Activated CD8-positive, alpha-beta T cell treated with anti-CD3 and anti-CD28 coated beads, Interleukin-2, amount 10 ng/mL, durations not matched to agents 7 days and 5 days (primary cell): ENCODE measurements at regions not wholly inside any gene's neighbourhood (a gene's known extent, or its start where the extent isn't known, plus 50 kb on each side); places are given as distances from the start of the nearest gene placed in this dataset.

Experiments
- ATAC-seq: fragments of 150-1000 bp; cut with Tn5 transposase; one replicate; pipeline ENCODE4 v1.10.0; 2021; ENCODE audit warnings: moderate library complexity
- CTCF ChIA-PET: fragments of 350-600 bp; sonication (Branson Sonifier 250); formaldehyde crosslinking; loops from one replicate; lab custom pipeline; 2021; ENCODE audit warnings: antibody characterized with exemption; lab: Charles Lee
- POLR2A ChIA-PET: fragments of 350-600 bp; sonication (Branson Sonifier 250); formaldehyde crosslinking; loops from one replicate; lab custom pipeline; 2021; ENCODE audit warnings: antibody characterized with exemption; lab: Charles Lee
- DNase-seq: peaks from one replicate; pipeline ENCODE4 v3.0.0-alpha.2; 2020
- H3K27ac Mint-ChIP-seq: one replicate; pipeline ENCODE4 v1.8.0; 2021; ENCODE audit warnings: mild to moderate bottlenecking, mixed read lengths
- H3K27me3 Mint-ChIP-seq: one replicate; pipeline ENCODE4 v1.8.0; 2021; ENCODE audit warnings: low read depth, mixed read lengths
- H3K36me3 Mint-ChIP-seq: one replicate; pipeline ENCODE4 v1.8.0; 2021; ENCODE audit warnings: low read depth, mixed read lengths
- H3K4me1 Mint-ChIP-seq: one replicate; pipeline ENCODE4 v1.8.0; 2021; ENCODE audit warnings: low read depth, mixed read lengths
- H3K4me3 Mint-ChIP-seq: one replicate; pipeline ENCODE4 v1.8.0; 2021; ENCODE audit warnings: mild to moderate bottlenecking, mixed read lengths
- H3K9me3 Mint-ChIP-seq: one replicate; pipeline ENCODE4 v1.8.0; 2022; ENCODE audit warnings: mixed read lengths; ENCODE audit not compliant: insufficient read depth

DNA sequence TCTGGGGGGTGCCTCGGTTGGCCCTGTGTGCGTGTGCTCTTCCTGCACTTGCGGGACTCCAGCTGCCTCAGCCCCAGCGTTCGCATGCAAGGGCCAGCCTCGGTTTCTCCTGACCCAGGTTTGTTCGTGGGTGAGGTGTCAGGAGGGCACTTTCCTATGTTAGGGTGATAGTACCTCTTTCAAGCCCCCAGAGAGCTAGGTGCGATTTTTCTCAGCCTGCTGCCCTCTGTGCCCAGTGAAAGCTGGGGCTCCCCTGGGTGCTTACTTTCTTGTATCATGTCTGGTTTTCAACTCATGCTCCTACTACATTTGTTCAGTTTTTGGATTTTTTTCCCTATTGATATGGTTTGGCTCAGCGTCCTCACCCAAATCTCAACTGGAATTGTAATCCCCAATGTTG, 289.2 kb downstream of the TEX29 start:
- H3K4me1 Mint-ChIP-seq = no peaks in the 10 kb centered on the region
- ChIA-PET POLR2A (no interaction called here), CTCF (no interaction called here)
- ATAC-seq (no peak), DNase-seq (no peak)
- H3K27ac Mint-ChIP-seq = no peak overlapping the region
- H3K4me3 Mint-ChIP-seq = no peak overlapping the region
- no peaks in the 10 kb centered on the region for H3K27me3 Mint-ChIP-seq
- H3K36me3 Mint-ChIP-seq = no peaks in the 10 kb centered on the region
- no peaks in the 10 kb centered on the region for H3K9me3 Mint-ChIP-seq

DNA sequence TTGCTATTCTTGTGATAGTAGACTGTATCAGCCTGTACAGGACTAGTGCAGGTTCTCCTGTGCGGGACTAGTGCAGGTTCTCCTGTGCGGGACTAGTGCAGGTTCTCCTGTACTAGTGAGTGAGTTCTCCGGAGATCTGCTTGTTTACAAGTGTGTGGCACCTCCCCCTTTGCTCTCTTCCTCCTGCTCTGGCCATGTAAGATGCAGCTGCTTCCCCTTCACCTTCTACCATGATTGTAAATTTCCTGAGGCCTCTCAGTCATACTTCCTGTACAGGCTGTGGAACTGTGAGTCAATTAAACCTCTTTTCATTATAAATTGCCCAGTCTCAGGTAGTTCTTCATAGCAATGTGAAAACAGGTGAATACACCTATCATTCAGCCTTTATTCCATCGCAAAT, 289.6 kb downstream of the TEX29 start:
- Mint-ChIP-seq H3K9me3 (no peaks in the 10 kb centered on the region), H3K27ac (no peak overlapping the region), H3K36me3 (no peaks in the 10 kb centered on the region), H3K27me3 (no peaks in the 10 kb centered on the region), H3K4me3 (no peak overlapping the region), H3K4me1 (no peaks in the 10 kb centered on the region)
- ATAC-seq = no peak
- ChIA-PET CTCF (no interaction called here), POLR2A (no interaction called here)
- DNase-seq = no peak

DNA sequence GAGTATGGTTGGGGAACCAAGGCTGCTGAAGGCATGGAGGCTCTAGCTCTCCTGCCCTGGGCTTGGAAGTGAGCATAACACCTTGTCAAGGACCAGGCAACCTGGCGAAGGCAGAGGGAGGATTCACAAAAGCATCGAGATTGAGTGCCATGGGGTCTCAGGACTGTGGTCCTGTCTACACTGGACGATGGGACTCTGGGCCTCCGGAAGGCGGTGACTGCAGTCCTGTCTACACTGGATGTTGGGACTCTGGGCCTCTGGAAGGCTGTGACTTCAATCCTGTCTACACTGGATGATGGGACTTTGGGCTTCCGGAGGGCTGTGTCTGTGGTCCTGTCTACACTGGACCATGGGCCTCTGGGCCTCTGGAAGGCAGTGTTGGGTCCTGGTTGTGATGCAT, 290.4 kb downstream of the TEX29 start:
- no peak overlapping the region for H3K4me3 Mint-ChIP-seq
- H3K9me3 Mint-ChIP-seq = no peaks in the 10 kb centered on the region
- ATAC-seq = no peak

DNA sequence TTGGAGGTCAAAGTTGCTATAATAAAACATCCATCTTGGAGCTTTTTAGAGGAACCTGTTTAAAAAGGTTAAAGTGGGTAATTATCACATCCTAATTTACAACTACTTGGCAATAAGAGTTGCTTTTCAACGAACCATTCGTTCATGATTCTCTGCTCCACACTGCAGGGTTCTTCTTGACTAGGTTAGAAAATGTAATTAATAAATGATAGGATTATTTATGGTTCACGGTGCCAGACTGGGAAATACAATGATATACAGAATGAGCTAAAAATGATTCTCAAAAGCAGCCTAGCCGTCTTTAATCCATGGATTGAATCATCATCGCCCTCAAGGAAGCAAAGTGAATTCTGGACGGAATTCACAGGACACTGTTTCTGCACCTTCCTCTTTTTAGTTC, 291.2 kb downstream of the TEX29 start:
- no peaks in the 10 kb centered on the region for H3K4me1 Mint-ChIP-seq
- CTCF ChIA-PET = no interaction called here
- H3K9me3 Mint-ChIP-seq = no peaks in the 10 kb centered on the region
- no peaks in the 10 kb centered on the region for H3K36me3 Mint-ChIP-seq
- POLR2A ChIA-PET = no interaction called here
- ATAC-seq (no peak), DNase-seq (no peak)
- H3K27ac Mint-ChIP-seq = no peak overlapping the region
- H3K4me3 Mint-ChIP-seq = no peak overlapping the region
- H3K27me3 Mint-ChIP-seq = no peaks in the 10 kb centered on the region

More for the DNA sequence above, 290.4 kb downstream of the TEX29 start:
- Mint-ChIP-seq H3K36me3 (no peaks in the 10 kb centered on the region), H3K27ac (no peak overlapping the region), H3K27me3 (no peaks in the 10 kb centered on the region), H3K4me1 (no peaks in the 10 kb centered on the region)
- DNase-seq = no peak
- POLR2A ChIA-PET = no interaction called here
- CTCF ChIA-PET = no interaction called here

DNA sequence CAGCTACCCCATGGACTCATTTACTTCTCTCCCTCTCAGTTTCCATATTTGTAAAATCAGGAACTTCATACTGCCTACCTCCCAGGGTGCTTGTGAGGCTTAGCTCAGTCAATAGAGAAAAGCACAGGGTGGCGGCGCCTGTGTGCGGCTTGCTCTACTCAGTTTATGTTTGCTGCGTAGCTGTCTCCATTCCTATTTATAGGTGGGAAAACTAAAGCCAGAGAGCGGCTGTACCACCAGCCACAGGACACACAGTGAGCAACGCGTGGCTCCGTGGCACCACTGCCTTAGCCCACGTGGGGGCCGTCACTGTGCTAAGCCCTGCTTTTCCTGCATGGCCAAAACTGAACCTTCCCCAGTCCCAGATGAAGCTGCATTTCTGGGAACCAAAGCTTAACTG, 292.4 kb downstream of the TEX29 start:
- no peak overlapping the region for H3K4me3 Mint-ChIP-seq
- no peaks in the 10 kb centered on the region for H3K36me3 Mint-ChIP-seq
- H3K27ac Mint-ChIP-seq = no peak overlapping the region
- no peaks in the 10 kb centered on the region for H3K27me3 Mint-ChIP-seq
- ATAC-seq = no peak
- H3K4me1 Mint-ChIP-seq = no peaks in the 10 kb centered on the region
- H3K9me3 Mint-ChIP-seq = no peaks in the 10 kb centered on the region
- ChIA-PET POLR2A (no interaction called here), CTCF (no interaction called here)
- no peak for DNase-seq

DNA sequence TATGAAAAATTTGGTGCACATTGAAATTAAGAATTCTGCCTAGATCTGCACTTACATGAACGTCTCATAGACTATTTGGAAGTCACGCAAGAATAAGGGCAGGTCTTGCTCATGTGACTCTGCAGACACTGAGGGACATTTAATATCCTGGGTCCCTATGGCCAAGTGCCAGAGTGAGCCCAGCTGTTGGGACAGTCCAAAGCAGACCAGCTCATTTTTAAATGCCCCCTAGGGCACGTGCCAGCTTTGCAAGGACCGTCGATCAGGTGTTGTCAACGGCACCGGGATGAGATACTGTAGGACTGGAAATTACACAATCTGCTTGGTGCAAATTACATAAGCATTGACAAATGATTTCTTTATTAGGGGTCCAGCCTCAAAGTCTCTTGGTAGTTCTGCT, 293.6 kb downstream of the TEX29 start:
- DNase-seq (no peak), ATAC-seq (no peak)
- Mint-ChIP-seq H3K36me3 (no peaks in the 10 kb centered on the region), H3K4me3 (no peak overlapping the region), H3K27ac (no peak overlapping the region), H3K9me3 (no peaks in the 10 kb centered on the region), H3K4me1 (no peaks in the 10 kb centered on the region), H3K27me3 (no peaks in the 10 kb centered on the region)
- ChIA-PET POLR2A (no interaction called here), CTCF (no interaction called here)

DNA sequence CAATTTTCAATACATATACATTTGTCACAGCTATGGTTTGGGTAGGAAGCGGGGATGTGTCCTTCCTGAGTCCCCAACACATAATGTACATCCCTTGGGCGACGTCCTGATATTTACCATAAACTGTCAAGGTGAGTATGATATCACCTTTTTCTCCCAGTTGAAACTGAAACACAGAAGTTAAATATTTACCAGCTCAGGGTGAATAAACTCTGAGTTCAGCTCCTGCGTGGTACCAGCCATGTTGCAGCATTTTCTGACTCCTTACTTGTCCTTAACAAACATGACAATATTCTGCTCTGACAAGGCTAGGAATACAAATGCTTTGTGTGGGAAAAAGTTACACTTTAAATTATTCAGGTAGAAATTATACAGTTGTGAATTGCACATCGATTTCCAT, 294.2 kb downstream of the TEX29 start:
- ATAC-seq (no peak), DNase-seq (no peak)
- Mint-ChIP-seq H3K27ac (no peak overlapping the region), H3K9me3 (no peaks in the 10 kb centered on the region), H3K4me1 (no peaks in the 10 kb centered on the region), H3K4me3 (no peak overlapping the region), H3K36me3 (no peaks in the 10 kb centered on the region), H3K27me3 (no peaks in the 10 kb centered on the region)
- ChIA-PET CTCF (no interaction called here), POLR2A (no interaction called here)

DNA sequence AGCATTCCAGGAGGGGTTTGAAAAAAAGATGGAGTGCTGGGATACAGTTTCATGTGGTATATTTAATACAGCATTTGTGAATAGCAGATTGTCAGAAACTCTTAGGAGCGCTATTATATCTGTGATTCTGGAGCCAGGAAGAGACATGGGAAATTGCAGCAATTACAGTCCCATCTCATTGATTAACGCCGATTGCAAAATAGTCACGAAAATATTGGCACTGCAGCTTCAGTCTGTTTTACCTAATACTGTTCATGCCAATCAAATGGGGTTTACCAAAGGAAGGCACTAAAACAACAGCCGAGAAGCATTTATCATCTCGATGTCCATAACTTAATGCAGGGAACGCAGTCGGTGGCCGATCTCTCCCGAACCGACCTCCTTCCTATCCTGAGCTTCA, 295.8 kb downstream of the TEX29 start:
- Mint-ChIP-seq H3K27ac (no peak overlapping the region), H3K9me3 (no peaks in the 10 kb centered on the region), H3K4me1 (no peaks in the 10 kb centered on the region), H3K4me3 (no peak overlapping the region), H3K27me3 (no peaks in the 10 kb centered on the region), H3K36me3 (no peaks in the 10 kb centered on the region)
- DNase-seq (no peak), ATAC-seq (no peak)
- ChIA-PET POLR2A (no interaction called here), CTCF (no interaction called here)

DNA sequence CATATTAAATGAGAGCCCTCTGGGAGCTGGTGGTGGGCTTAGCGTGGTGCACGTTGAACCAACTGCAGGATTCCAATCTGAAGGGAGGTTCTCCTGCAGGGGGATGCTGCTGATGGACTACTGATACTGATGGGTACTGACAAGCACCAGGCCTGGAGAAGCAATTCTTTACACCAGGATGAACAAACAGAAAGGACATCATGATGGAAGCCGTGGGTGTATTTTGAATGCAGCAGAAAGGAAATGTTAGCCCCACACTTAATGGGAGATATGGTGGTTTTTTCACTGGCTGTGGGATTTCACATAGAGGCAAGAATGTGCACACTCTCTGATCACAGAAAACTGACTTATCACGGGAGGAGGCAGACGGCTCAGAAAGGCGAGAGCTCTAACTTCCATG, 299.7 kb downstream of the TEX29 start:
- Mint-ChIP-seq H3K27ac (no peak overlapping the region), H3K27me3 (no peaks in the 10 kb centered on the region), H3K36me3 (no peaks in the 10 kb centered on the region), H3K4me3 (no peak overlapping the region), H3K9me3 (no peaks in the 10 kb centered on the region), H3K4me1 (no peaks in the 10 kb centered on the region)
- ATAC-seq (no peak), DNase-seq (no peak)
- ChIA-PET POLR2A (interaction anchor here (1.1 kb wide), 1 partner anchor 8 kb away, joined by 3 read pairs; no protein-coding TSS in a partner anchor), CTCF (no interaction called here)

DNA sequence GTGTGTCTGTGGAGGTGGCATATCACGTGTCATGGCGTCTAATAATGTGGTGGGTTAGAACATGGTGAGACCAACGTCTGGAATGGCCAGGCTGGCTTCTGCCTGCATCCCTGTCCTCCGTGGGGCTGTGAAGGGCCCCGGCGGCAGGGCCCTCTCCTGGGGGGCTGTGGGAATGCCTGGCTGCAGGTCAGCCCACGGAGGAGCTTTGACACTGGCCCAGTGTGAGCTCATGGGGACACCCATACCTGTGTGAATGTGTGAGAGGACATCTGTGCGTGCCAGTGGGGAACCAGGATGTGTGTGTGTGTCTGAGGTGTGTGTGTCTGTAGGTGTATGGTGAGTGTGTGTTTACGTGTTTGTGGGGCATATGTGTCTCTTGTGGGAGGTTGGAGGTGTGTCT, 300.1 kb downstream of the TEX29 start:
- ChIA-PET POLR2A (no interaction called here), CTCF (no interaction called here)
- no peak for ATAC-seq
- no peak for DNase-seq
- H3K4me3 Mint-ChIP-seq = no peak overlapping the region
- H3K9me3 Mint-ChIP-seq = no peaks in the 10 kb centered on the region
- no peaks in the 10 kb centered on the region for H3K4me1 Mint-ChIP-seq
- no peaks in the 10 kb centered on the region for H3K36me3 Mint-ChIP-seq
- H3K27me3 Mint-ChIP-seq = no peaks in the 10 kb centered on the region
- no peak overlapping the region for H3K27ac Mint-ChIP-seq

DNA sequence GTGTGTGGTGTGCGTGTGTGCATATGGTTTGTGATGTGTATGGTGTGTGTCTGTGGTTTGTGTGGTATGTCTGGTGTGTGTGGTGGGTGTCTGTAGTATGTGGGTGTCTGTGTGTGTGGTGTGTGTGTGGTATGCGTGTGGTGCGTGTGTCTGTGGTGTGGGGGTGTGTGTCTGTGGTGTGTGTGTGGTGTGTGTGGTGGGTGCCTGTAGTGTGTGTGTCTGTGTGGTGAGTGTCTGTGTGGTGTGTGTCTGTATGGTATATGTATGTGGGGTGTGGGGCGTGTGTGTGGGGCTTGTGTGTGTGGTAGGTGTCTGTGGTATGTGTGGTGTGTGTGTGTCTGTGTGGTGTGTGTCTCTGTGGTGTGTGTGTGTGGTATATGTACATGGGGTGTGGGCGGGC, 300.7 kb downstream of the TEX29 start:
- ATAC-seq = no peak
- Mint-ChIP-seq H3K36me3 (no peaks in the 10 kb centered on the region), H3K4me3 (no peak overlapping the region), H3K27me3 (no peaks in the 10 kb centered on the region), H3K27ac (no peak overlapping the region), H3K4me1 (no peaks in the 10 kb centered on the region), H3K9me3 (no peaks in the 10 kb centered on the region)
- POLR2A ChIA-PET = no interaction called here
- DNase-seq = no peak
- CTCF ChIA-PET = no interaction called here

DNA sequence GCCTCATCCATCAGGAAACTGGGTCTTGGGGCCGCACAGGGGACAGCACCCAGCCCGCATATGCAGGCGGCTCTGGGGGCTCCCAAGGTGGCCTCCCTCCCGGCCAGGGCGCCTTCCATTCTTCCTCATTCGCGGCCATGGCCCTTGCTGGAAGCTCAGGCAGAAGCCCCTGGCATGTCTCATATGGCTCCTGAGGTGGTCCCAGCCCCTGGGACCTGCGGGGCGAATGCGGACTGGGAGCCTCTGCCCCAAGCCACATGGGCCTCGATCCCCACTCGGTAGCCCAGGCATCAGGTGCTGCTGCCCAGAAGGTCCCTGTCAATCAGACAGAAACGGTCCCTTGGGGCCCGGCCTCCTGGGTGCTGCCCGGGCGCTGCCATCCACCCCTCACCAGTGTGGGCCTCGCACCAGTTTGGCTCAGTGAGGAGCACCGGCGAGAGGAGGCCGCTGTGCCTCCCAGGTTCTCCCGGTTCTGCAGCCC, 301.6 kb downstream of the TEX29 start:
- Mint-ChIP-seq H3K9me3 (no peaks in the 10 kb centered on the region), H3K27me3 (no peaks in the 10 kb centered on the region), H3K4me1 (no peaks in the 10 kb centered on the region), H3K27ac (no peak overlapping the region), H3K36me3 (no peaks in the 10 kb centered on the region), H3K4me3 (no peak overlapping the region)
- peak; percentile 27 for ATAC-seq
- DNase-seq = no peak
- POLR2A ChIA-PET = no interaction called here
- CTCF ChIA-PET = no interaction called here

DNA sequence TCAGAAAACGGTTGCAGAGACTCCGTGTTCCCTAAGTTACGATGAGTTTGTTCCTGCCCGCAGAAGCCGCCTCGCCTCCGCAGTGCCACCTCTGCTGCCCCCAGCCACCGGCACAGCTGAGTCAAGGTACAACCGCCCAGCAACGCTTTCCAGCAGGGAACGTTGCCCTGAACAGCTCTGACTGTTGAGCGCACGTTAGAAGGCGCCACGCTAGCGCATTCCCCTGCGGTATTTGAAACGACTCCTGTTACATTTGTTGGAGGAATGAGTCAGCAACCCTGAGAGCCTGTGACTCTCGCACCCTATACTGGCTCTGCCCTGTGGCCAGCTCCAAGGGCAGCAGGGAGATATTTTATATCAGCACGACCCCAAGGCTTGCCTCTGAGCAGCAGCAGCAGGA, 302.8 kb downstream of the TEX29 start:
- ChIA-PET POLR2A (no interaction called here), CTCF (no interaction called here)
- Mint-ChIP-seq H3K27me3 (no peaks in the 10 kb centered on the region), H3K4me3 (no peak overlapping the region), H3K4me1 (no peaks in the 10 kb centered on the region), H3K27ac (no peak overlapping the region), H3K36me3 (no peaks in the 10 kb centered on the region), H3K9me3 (no peaks in the 10 kb centered on the region)
- DNase-seq = no peak
- no peak for ATAC-seq
